ENCODE measurements at regions not wholly inside any gene's neighbourhood (a gene's known extent, or its start where the extent isn't known, plus 50 kb on each side); places are given as distances from the start of the nearest gene placed in this dataset.

- Histone ChIP-seq H3K27ac (no peak overlapping the region), H3K27me3 (no peaks in the 10 kb centered on the region), H3K4me1 (peaks cover 0 to 6% (median 0%) of the 10 kb centered on the region in 4 donors), H3K36me3 (no peaks in the 10 kb centered on the region), H3K4me3 (no peak overlapping the region), H3K9me3 (no peaks in the 10 kb centered on the region)
- ATAC-seq (ENCODE audit: low FRiP score in 2 of 2): no peak
- no peak for DNase-seq
- TF ChIP-seq POLR2A (IDR thresholded peaks at IDR 0.05) (no peak), POLR2AphosphoS5 (IDR thresholded peaks at IDR 0.05) (no peak), EP300 (IDR thresholded peaks at IDR 0.05) (no peak), CTCF (IDR thresholded peaks at IDR 0.05) (no peak)
Measured at GRCh38 chr3:113113361-113113760, 98.0 kb upstream of the BOC start.

- no peak for DNase-seq
- no peak for TF ChIP-seq POLR2A (IDR thresholded peaks at IDR 0.05)
Measured at GRCh38 chr3:113117511-113118234, 93.7 kb upstream of the BOC start.

GRCh38 chr3:113118336-113118735, 93.0 kb upstream of the BOC start:
- ATAC-seq (ENCODE audit: low FRiP score in 2 of 2) (no peak), DNase-seq (no peak)
- no peak overlapping the region for H3K4me3 ChIP-seq
- H3K36me3 ChIP-seq: no peaks in the 10 kb centered on the region
- WGBS, 2 donors: 100% methylated on average over 1 of the region's 1 CpG
- H3K27me3 ChIP-seq: no peaks in the 10 kb centered on the region
- no peak overlapping the region for H3K27ac ChIP-seq
- TF ChIP-seq CTCF (IDR thresholded peaks at IDR 0.05) (no peak), POLR2A (IDR thresholded peaks at IDR 0.05) (no peak), EP300 (IDR thresholded peaks at IDR 0.05) (no peak)
- H3K9me3 ChIP-seq: no peaks in the 10 kb centered on the region
- H3K4me1 ChIP-seq: peaks cover 0 to 6% (median 0%) of the 10 kb centered on the region in 4 donors

More at GRCh38 chr3:113117511-113118234, 93.7 kb upstream of the BOC start:
- ATAC-seq (ENCODE audit: low FRiP score in 2 of 2): peak in 1 of 2 donors; percentile 90
- no peak overlapping the region for H3K27ac ChIP-seq
- no peak overlapping the region for H3K4me3 ChIP-seq
- H3K4me1 ChIP-seq: peaks cover 0 to 6% (median 0%) of the 10 kb centered on the region in 4 donors
- WGBS, 2 donors: 35 to 50% methylated on average over 1 of the region's 1 CpG
- no peaks in the 10 kb centered on the region for H3K27me3 ChIP-seq
- no peaks in the 10 kb centered on the region for H3K36me3 ChIP-seq
- no peaks in the 10 kb centered on the region for H3K9me3 ChIP-seq

GRCh38 chr3:113124256-113124830, 87.0 kb upstream of the BOC start:
- WGBS, 2 donors: 97 to 98% methylated on average over 12 to 13 of the region's 13 CpGs
- ATAC-seq (ENCODE audit: low FRiP score in 2 of 2): no peak
- TF ChIP-seq POLR2A (IDR thresholded peaks at IDR 0.05) (no peak), CTCF (IDR thresholded peaks at IDR 0.05) (no peak), EP300 (IDR thresholded peaks at IDR 0.05) (no peak), POLR2AphosphoS5 (IDR thresholded peaks at IDR 0.05) (no peak)
- no peak overlapping the region for H3K4me3 ChIP-seq
- H3K27me3 ChIP-seq: no peaks in the 10 kb centered on the region
- no peaks in the 10 kb centered on the region for H3K9me3 ChIP-seq
- DNase-seq: peak in 1 of 2 donors; percentile 39
- no peaks in the 10 kb centered on the region for H3K4me1 ChIP-seq
- no peak overlapping the region for H3K27ac ChIP-seq
- H3K36me3 ChIP-seq: no peaks in the 10 kb centered on the region

- H3K9me3 ChIP-seq: no peaks in the 10 kb centered on the region
- no peak overlapping the region for H3K4me3 ChIP-seq
- ATAC-seq (ENCODE audit: low FRiP score in 2 of 2) (no peak), DNase-seq (no peak)
- H3K27me3 ChIP-seq: no peaks in the 10 kb centered on the region
- H3K4me1 ChIP-seq: no peaks in the 10 kb centered on the region
- no peaks in the 10 kb centered on the region for H3K36me3 ChIP-seq
- TF ChIP-seq EP300 (IDR thresholded peaks at IDR 0.05): no peak
- TF ChIP-seq POLR2AphosphoS5 (IDR thresholded peaks at IDR 0.05): no peak
- TF ChIP-seq POLR2A (IDR thresholded peaks at IDR 0.05): no peak
- TF ChIP-seq CTCF (IDR thresholded peaks at IDR 0.05): no peak
- no peak overlapping the region for H3K27ac ChIP-seq
- WGBS, 2 donors: 82 to 94% methylated on average over 4 of the region's 4 CpGs
Measured at GRCh38 chr3:113125951-113126350, 85.4 kb upstream of the BOC start.

All from upper lobe of left lung (tissue), 6 donors.